RWPE2 (cell line): ENCODE measurements at regions not wholly inside any gene's neighbourhood (a gene's known extent, or its start where the extent isn't known, plus 50 kb on each side); places are given as distances from the start of the nearest gene placed in this dataset.

ENCODE experiments used
- ATAC-seq: fragments of 200-7000 bp; cut with Tn5 transposase; 3 replicates; pipeline ENCODE4 v1.9.1; 2021; ENCODE audit warnings: low read depth
- DNase-seq: peaks from one replicate; pipeline ENCODE4 v3.0.0-alpha.2; 2020; ENCODE audit warnings: low spot score
- H3K27ac ChIP-seq: fragments of 450-650 bp; 2 replicates; pipeline ENCODE4 v1.5.1; 2017; ENCODE audit warnings: mild to moderate bottlenecking; ENCODE audit not compliant: poor library complexity, severe bottlenecking
- H3K27me3 ChIP-seq: fragments of 250-450 bp; sonication (Bioruptor Pico); 2 replicates; pipeline ENCODE4 v1.5.1; 2021; ENCODE audit warnings: mild to moderate bottlenecking, moderate library complexity; ENCODE audit not compliant: insufficient read depth, poor library complexity, severe bottlenecking
- H3K36me3 ChIP-seq: fragments of 250-450 bp; sonication (Bioruptor Pico); 2 replicates; pipeline ENCODE4 v1.5.1; 2020; ENCODE audit warnings: low read depth, mild to moderate bottlenecking, moderate library complexity
- H3K4me1 ChIP-seq: fragments of 250-450 bp; sonication (Bioruptor Pico); 2 replicates; pipeline ENCODE4 v1.5.1; 2021; ENCODE audit warnings: mild to moderate bottlenecking, moderate library complexity; ENCODE audit not compliant: insufficient read depth, poor library complexity, severe bottlenecking
- H3K4me3 ChIP-seq: fragments of 250-450 bp; sonication (Bioruptor Pico); 2 replicates; pipeline ENCODE4 v1.5.1; 2021; ENCODE audit warnings: mild to moderate bottlenecking, moderate library complexity; ENCODE audit not compliant: severe bottlenecking
- H3K9me3 ChIP-seq: fragments of 250-450 bp; sonication (Bioruptor Pico); 2 replicates; pipeline ENCODE4 v1.5.1; 2021; ENCODE audit warnings: mild to moderate bottlenecking, moderate library complexity; ENCODE audit not compliant: severe bottlenecking
- CTCF ChIP-seq: fragments of 450-650 bp; IDR thresholded peaks from one replicate; pipeline ENCODE4 v1.5.1; 2017; ENCODE audit warnings: mild to moderate bottlenecking, moderate library complexity; ENCODE audit not compliant: poor library complexity, severe bottlenecking

GRCh38 chr14:44384093-44384492 lies 123.0 kb downstream of the FSCB start:
- Histone ChIP-seq H3K36me3 (no peaks in the 10 kb centered on the region), H3K27me3 (peaks cover 14% of the 10 kb centered on the region), H3K4me1 (no peaks in the 10 kb centered on the region), H3K4me3 (no peak overlapping the region), H3K9me3 (no peaks in the 10 kb centered on the region), H3K27ac (no peak overlapping the region)
- TF ChIP-seq CTCF = no peak
- DNase-seq (no peak), ATAC-seq (no peak)

- H3K9me3 ChIP-seq = no peaks in the 10 kb centered on the region
- H3K27me3 ChIP-seq = peaks cover 14% of the 10 kb centered on the region
- no peak overlapping the region for H3K4me3 ChIP-seq
- H3K36me3 ChIP-seq = no peaks in the 10 kb centered on the region
- no peaks in the 10 kb centered on the region for H3K4me1 ChIP-seq
- no peak for DNase-seq
- no peak for ATAC-seq
- no peak for TF ChIP-seq CTCF
- no peak overlapping the region for H3K27ac ChIP-seq
These were observed 123.4 kb downstream of the FSCB start for GRCh38 chr14:44383636-44384035.

- DNase-seq = no peak
- no peak for TF ChIP-seq CTCF
These were observed 127.6 kb downstream of the FSCB start for GRCh38 chr14:44379292-44379977.

GRCh38 chr14:44374906-44375305 lies 132.2 kb downstream of the FSCB start:
- Histone ChIP-seq H3K36me3 (no peaks in the 10 kb centered on the region), H3K9me3 (no peaks in the 10 kb centered on the region), H3K4me1 (no peaks in the 10 kb centered on the region), H3K27me3 (no peaks in the 10 kb centered on the region), H3K4me3 (no peak overlapping the region), H3K27ac (no peak overlapping the region)
- ATAC-seq (no peak), DNase-seq (no peak)
- TF ChIP-seq CTCF = no peak

More at GRCh38 chr14:44379292-44379977, 127.6 kb downstream of the FSCB start:
- Histone ChIP-seq H3K4me1 (no peaks in the 10 kb centered on the region), H3K27me3 (peaks cover 11% of the 10 kb centered on the region), H3K27ac (no peak overlapping the region), H3K36me3 (no peaks in the 10 kb centered on the region), H3K9me3 (no peaks in the 10 kb centered on the region), H3K4me3 (no peak overlapping the region)
- no peak; the same call in 2 of the 3 replicates for ATAC-seq

- no peak for TF ChIP-seq CTCF
- DNase-seq (no peak), ATAC-seq (peak; percentile 59; the same call in 2 of the 3 replicates)
These were observed 134.1 kb downstream of the FSCB start for GRCh38 chr14:44372807-44373489.

More at GRCh38 chr14:44372807-44373489, 134.1 kb downstream of the FSCB start:
- Histone ChIP-seq H3K4me3 (no peak overlapping the region), H3K27me3 (no peaks in the 10 kb centered on the region), H3K36me3 (no peaks in the 10 kb centered on the region), H3K27ac (no peak overlapping the region), H3K9me3 (no peaks in the 10 kb centered on the region), H3K4me1 (no peaks in the 10 kb centered on the region)
